Esophagus muscularis mucosa (tissue), 4 donors: ENCODE measurements at regions not wholly inside any gene's neighbourhood (a gene's known extent, or its start where the extent isn't known, plus 50 kb on each side); places are given as distances from the start of the nearest gene placed in this dataset.
"Not testable (repeated sequence)": the region's sequence is repeated elsewhere in the genome, so short reads cannot be mapped to it uniquely, and the experiment has no call there.

Experiments used
- DNase-seq: peaks from one replicate; pipeline ENCODE4 v3.0.0-alpha.2; 2017; ENCODE audit errors: extremely low spot score
- H3K27ac ChIP-seq, 4 donors: fragments of 200-600 bp; sonication (generic); replicated peaks in 1 of 4; 1 replicate in 3 of 4; 2 replicates in 1 of 4; pipeline ENCODE4 v1.5.1; 2016 to 2019; ENCODE audit warnings: mild to moderate bottlenecking in 1 of 4
- H3K27me3 ChIP-seq, 4 donors: fragments of 200-600 bp; sonication (generic); one replicate each; pipeline versions ENCODE4 v1.5.1 to v1.6.0; 2016 to 2019
- H3K36me3 ChIP-seq, 4 donors: fragments of 200-600 bp; sonication (generic); one replicate each; pipeline ENCODE4 v1.5.1; 2016 to 2019
- H3K4me1 ChIP-seq, 4 donors: fragments of 200-600 bp; sonication (generic); one replicate each; pipeline ENCODE4 v1.5.1; 2016 to 2019
- H3K4me3 ChIP-seq, 4 donors: fragments of 200-600 bp; sonication (generic); 1 replicate in 2 of 4; 2 replicates in 2 of 4; pipeline ENCODE4 v1.5.1; 2016 to 2019; ENCODE audit warnings: mild to moderate bottlenecking in 4 of 4, moderate library complexity in 1 of 4
- H3K9me3 ChIP-seq, 4 donors: fragments of 200-600 bp; sonication (generic); 1 replicate in 3 of 4; 2 replicates in 1 of 4; pipeline ENCODE4 v1.5.1; 2016 to 2019
- CTCF ChIP-seq, 3 experiments: fragments of 200-600 bp in 2 of 3; fragments of 450-650 bp in 1 of 3; sonication (generic) in 2 of 3; IDR thresholded peaks; one replicate each; pipeline ENCODE4 v1.5.1; 2017 to 2019; ENCODE audit warnings: antibody characterized with exemption in 3 of 3, mild to moderate bottlenecking in 2 of 3, moderate library complexity in 1 of 3
- EP300 ChIP-seq: sonication (generic); formaldehyde crosslinking; IDR thresholded peaks from one replicate; pipeline ENCODE4 v1.6.1; 2017; ENCODE audit warnings: antibody characterized with exemption
- POLR2A ChIP-seq: fragments of 450-650 bp; IDR thresholded peaks from one replicate; pipeline ENCODE4 v1.6.1; 2017; ENCODE audit warnings: antibody characterized with exemption, moderate library complexity, mild to moderate bottlenecking, low read depth
- POLR2AphosphoS5 ChIP-seq, 2 donors: sonication (generic); formaldehyde crosslinking; IDR thresholded peaks; one replicate each; pipeline ENCODE4 v1.6.1; 2017; ENCODE audit warnings: antibody characterized with exemption in 2 of 2
- WGBS: methylation state at CpG from one replicate; pipeline ENCODE4 v1.1.5; 2018; 5-methylcytosine and 5-hydroxymethylcytosine counted together
- intact Hi-C: fragments of 100-400 bp; cut with DNase I; formaldehyde crosslinking; loops from one replicate; pipeline ENCODE4 v1.15.1; 2023

DNA sequence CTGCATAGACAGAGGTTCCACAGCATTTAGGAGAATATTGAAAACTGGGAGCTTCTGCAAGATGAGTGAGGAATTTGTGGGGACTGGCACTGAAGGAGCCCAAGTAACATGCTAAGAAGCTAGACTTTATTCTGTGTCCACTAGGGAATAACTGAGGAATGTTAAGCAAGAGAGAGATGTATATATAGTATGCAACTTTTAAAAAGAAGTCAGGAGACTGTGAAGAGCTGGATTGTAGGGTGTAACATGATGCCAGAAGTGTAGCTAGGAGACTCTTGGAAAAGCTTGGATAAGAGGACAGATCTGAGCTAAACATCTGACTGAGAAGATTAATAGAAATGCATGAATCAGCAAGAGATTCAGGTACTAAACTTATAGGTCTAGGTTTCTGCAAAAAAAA lies 270.6 kb upstream of the MMADHC start:
- peaks cover 0 to 18% (median 5%) of the 10 kb centered on the region in 4 donors for H3K4me1 ChIP-seq
- no peaks in the 10 kb centered on the region for H3K27me3 ChIP-seq
- no peaks in the 10 kb centered on the region for H3K9me3 ChIP-seq
- no peak overlapping the region for H3K4me3 ChIP-seq
- no peak for TF ChIP-seq EP300
- TF ChIP-seq POLR2AphosphoS5 (IDR thresholded peaks at IDR 0.05), result no peak
- no peak for TF ChIP-seq POLR2A
- no peak for TF ChIP-seq CTCF (IDR thresholded peaks at IDR 0.05)
- intact Hi-C loops, result no loop called here
- no peak for DNase-seq
- no peak overlapping the region for H3K27ac ChIP-seq
- H3K36me3 ChIP-seq, result no peaks in the 10 kb centered on the region

GRCh38 chr2:149857344-149857743 lies 269.8 kb upstream of the MMADHC start:
- Histone ChIP-seq H3K27me3 (no peaks in the 10 kb centered on the region), H3K27ac (no peak overlapping the region), H3K4me1 (peaks cover 0 to 18% (median 5%) of the 10 kb centered on the region in 4 donors), H3K36me3 (no peaks in the 10 kb centered on the region), H3K4me3 (no peak overlapping the region), H3K9me3 (no peaks in the 10 kb centered on the region)
- intact Hi-C loops, result no loop called here
- TF ChIP-seq POLR2A (no peak), POLR2AphosphoS5 (IDR thresholded peaks at IDR 0.05) (no peak), CTCF (IDR thresholded peaks at IDR 0.05) (no peak), EP300 (no peak)
- no peak for DNase-seq
- 93% methylated on average over 1 of the region's 1 CpG for WGBS

GRCh38 chr2:149855859-149856258 lies 268.3 kb upstream of the MMADHC start:
- H3K36me3 ChIP-seq, H3K9me3 ChIP-seq, DNase-seq, H3K27ac ChIP-seq, intact Hi-C loops, H3K4me3 ChIP-seq, H3K27me3 ChIP-seq: not testable (repeated sequence)
- H3K4me1 ChIP-seq, result peaks cover 0 to 18% (median 5%) of the 10 kb centered on the region in 4 donors
- 97% methylated on average over 3 of the region's 5 CpGs for WGBS

DNA sequence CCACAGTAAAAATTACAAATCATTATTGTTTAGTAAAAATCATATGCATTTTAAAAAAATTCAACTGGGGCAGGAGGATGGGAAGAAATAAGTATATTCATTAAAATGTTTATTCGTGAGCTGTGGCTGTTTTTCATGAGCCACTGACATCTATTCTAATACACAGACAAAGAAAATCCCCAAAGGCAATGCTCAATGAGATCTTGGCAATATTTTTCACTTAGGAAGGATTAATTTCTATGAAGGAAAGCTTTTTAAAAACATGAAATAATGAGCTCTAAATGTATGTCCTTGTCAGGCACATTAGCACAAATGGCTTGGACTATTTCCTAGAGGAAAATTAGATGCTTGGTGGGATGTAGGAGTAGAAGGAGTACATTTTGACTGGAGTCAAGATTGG lies 262.0 kb upstream of the MMADHC start:
- Histone ChIP-seq H3K4me1 (no peaks in the 10 kb centered on the region), H3K4me3 (no peak overlapping the region), H3K9me3 (no peaks in the 10 kb centered on the region), H3K27me3 (no peaks in the 10 kb centered on the region), H3K36me3 (no peaks in the 10 kb centered on the region), H3K27ac (no peak overlapping the region)
- intact Hi-C loops, result no loop called here
- TF ChIP-seq POLR2AphosphoS5 (IDR thresholded peaks at IDR 0.05) (no peak), CTCF (IDR thresholded peaks at IDR 0.05) (no peak), POLR2A (no peak), EP300 (no peak)
- DNase-seq, result no peak
- WGBS, result 77% methylated on average over 1 of the region's 1 CpG

DNA sequence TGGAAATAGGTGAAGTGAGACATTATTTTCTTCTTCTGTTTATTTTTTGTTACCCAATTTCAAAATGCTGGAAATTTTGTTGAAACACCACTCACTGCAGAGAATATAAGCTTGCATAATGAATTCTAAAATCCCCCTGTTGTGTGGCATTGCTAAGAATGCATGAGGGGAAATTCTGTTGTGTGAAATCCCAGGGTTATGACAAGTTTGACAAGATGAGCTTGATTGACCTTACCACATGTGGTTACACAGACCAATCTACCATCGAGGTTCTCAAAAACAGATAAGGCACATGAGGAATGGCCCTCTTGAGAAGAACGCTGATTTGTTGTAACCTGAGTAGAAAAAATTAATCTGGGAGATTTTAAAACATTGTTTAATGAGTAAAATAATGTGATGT lies 261.6 kb upstream of the MMADHC start:
- TF ChIP-seq CTCF (IDR thresholded peaks at IDR 0.05), result no peak
- no peak for TF ChIP-seq POLR2AphosphoS5 (IDR thresholded peaks at IDR 0.05)
- no peak for TF ChIP-seq POLR2A
- no peak for TF ChIP-seq EP300
- H3K36me3 ChIP-seq, result no peaks in the 10 kb centered on the region
- H3K4me1 ChIP-seq, result no peaks in the 10 kb centered on the region
- H3K27ac ChIP-seq, result no peak overlapping the region
- intact Hi-C loops, result no loop called here
- no peaks in the 10 kb centered on the region for H3K9me3 ChIP-seq
- no peaks in the 10 kb centered on the region for H3K27me3 ChIP-seq
- 80% methylated on average over 2 of the region's 2 CpGs for WGBS
- H3K4me3 ChIP-seq, result no peak overlapping the region
- no peak for DNase-seq
